ENCODE measurements at regions not wholly inside any gene's neighbourhood (a gene's known extent, or its start where the extent isn't known, plus 50 kb on each side); places are given as distances from the start of the nearest gene placed in this dataset.

DNA sequence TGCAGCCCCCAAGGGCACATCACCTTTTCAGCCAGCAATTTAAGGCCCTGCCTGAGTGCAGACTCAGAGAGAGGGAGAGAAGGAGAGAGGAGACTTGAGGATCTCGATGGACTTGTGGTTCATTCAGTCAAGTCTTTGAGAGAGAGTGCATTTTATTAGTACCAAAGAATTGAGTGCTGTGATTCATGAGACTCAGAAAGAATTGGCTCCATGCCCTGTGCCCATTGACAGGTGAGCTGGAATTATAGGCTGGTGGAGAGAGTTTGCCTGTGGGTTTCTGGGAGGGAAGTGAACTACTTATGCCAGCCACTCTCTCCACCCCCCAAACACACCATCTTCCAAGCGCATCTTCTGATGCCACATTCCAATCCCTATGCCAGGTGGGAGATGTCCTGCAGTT is 236.8 kb downstream of the MN1 start:
- peak; percentile 7 for DNase-seq (ENCODE audit: low spot score)

- no peak for DNase-seq (ENCODE audit: low spot score)
Observed at GRCh38 chr22:27566602-27567001, 235.0 kb downstream of the MN1 start.

DNA sequence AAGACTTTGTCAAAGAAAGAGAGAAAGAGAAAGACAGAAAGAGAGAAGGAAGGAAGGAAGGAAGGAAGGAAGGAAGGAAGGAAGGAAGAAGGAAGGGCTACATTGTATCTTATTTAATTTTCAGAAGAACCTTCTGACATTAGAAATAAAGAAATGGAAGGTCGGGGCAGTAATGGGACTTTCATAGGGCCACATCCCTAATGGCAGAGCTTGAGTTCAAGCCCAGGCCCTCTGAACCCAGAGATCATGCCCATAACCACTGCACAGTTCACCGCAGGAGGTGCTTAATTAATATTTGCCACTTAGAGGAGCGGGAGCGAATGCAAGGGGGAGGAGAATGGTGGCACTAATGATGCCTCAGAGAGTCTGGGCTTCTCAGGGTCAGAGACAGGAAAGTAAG is 233.3 kb downstream of the MN1 start:
- DNase-seq (ENCODE audit: low spot score) = no peak

- DNase-seq (ENCODE audit: low spot score) = no peak
Observed at GRCh38 chr22:27571463-27572277, 229.9 kb downstream of the MN1 start.

DNA sequence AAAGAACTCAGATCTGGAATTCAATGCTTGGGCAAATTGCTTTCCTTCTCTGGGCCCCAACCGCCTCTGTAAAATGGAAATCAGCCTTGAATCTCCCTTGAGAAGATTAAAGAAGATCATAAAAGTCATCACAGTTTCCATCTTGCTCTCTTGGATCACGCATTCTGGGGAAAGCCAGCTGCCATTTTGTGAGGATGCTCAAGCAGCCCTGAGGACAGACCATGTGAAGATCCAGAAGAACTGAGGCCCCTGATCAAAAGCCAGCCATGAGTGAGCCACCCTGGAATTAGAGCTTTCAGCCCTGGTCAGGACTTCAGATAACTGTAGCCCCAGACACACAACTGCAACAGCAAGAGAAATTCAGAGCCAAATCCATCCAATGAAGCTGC is 229.3 kb downstream of the MN1 start:
- no peak for DNase-seq (ENCODE audit: low spot score)

DNA sequence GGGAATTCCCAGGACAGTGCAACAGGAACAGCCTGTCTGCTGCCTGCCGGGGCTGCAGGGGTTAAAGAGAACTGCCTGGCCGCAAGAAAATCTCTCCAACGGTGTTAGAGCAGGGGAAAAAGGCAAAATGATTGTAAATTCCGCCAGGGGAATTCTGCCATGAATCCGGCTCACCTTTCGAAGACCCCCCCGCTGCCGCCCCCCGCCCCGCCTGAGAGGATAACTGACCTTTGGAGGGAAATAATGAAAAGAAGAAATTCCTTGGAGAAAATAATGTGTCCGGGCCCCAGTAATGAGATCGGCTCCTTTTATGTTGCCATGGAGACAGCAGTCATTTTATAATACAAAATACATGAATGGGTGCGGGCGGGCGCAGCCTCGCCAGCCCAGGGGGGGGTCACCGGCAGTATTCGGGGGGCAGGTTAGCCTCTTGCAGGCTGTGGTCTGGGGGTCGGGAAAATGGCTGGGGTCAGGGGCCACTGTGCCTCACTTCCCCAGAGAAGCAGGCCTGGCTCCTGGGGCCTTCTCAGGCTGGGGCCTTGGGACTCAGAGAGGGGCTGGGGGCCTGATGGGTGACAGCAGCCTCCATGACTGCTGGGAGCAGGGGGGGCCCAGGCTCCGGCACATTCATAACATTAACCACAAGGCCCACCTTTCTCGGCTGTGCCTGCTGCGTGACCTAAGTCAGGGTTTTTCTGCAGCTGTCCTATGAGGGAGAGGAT is 228.1 kb downstream of the MN1 start:
- DNase-seq (ENCODE audit: low spot score) = no peak

DNA sequence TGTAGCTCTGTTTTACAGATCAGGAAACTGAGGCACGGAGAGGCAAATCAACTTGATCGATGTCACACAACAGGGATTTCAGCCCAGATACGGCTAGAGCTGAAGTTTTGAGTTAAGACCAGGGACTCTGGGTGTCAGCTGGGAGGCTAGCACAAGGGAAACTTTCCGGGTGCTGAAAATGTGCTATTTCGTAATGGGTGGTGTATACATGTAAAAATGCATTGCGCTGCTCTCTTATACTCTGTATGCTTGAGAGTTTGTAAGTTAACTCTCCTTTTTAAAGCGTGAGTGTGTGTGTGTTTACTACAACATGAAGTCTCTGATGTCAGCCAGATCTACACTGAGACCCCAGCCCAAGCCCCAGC is 227.6 kb downstream of the MN1 start:
- DNase-seq (ENCODE audit: low spot score) = no peak

GRCh38 chr22:27574651-27575050 is 226.9 kb downstream of the MN1 start:
- no peak for DNase-seq (ENCODE audit: low spot score)

- no peak for DNase-seq (ENCODE audit: low spot score)
Observed at GRCh38 chr22:27575348-27575747, 226.2 kb downstream of the MN1 start.

GRCh38 chr22:27576413-27576812 is 225.1 kb downstream of the MN1 start:
- no peak for DNase-seq (ENCODE audit: low spot score)

DNA sequence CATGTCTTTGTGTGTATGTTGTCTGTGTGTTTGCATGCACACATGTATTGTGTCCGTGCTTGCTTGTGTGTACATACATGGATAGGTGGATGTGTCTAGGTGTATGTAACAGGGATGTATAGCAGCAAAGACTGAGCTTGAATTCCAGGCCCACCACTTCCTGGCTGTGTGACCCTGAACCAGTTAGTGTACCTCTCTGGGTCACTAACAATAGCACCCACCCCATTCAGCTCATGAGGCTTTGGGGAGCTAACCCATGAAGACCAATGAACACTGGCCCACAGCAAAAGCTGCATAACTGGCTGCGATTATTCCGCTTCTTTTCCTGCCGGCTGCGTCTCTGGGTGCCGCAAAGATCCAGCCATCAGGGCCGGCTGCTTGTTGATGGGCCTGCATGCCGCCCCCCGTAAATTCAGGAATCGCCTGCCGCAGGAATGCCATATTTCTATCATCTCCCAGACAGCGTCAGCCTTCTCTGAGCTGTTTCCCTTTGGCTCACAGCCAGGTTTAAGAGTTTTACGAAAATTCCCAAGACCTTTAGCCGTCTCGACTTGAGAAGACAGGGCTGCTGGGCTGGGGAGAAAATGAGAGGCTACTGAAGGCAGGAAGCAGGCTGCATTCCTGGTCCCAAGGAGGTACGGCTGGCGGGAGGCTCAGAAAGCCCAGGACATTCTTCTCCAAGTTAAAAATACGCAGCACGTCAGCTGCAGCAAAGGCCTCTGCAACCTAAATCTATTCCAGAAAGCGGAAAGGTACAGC is 224.6 kb downstream of the MN1 start:
- peak; percentile 6 for DNase-seq (ENCODE audit: low spot score)

GRCh38 chr22:27577574-27577969 is 224.0 kb downstream of the MN1 start:
- DNase-seq (ENCODE audit: low spot score) = no peak

DNA sequence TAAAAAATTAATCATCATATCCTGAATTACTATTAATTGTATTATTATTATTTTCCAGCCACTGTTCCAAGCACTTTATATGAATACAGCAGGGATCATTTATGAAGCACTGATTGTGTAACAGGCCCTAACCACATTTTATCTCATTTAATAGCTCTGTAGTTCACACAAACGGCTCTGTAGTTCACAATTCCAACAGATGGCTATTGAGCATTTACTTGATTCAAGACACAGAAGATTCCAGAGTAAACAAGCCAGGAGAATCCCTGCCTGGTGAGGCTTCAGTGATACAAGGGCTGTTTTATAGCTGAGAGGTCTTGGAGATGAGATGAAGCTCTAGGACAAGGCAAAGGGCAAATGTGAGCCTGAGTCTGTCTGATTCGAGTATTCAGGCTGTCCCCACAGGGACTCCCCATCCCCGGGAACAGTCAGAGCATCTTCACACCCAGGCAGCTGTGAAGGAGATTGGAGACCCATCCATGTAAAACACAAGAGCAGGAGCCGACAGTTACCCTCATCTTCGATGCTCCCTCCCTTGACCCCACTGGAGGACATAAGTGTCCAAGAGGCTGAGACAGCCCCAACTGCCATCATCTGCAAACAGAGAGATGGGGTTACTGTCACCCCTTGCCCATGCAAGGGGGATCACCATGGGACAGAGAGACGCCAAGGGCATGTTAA is 222.5 kb downstream of the MN1 start:
- DNase-seq (ENCODE audit: low spot score) = no peak

DNA sequence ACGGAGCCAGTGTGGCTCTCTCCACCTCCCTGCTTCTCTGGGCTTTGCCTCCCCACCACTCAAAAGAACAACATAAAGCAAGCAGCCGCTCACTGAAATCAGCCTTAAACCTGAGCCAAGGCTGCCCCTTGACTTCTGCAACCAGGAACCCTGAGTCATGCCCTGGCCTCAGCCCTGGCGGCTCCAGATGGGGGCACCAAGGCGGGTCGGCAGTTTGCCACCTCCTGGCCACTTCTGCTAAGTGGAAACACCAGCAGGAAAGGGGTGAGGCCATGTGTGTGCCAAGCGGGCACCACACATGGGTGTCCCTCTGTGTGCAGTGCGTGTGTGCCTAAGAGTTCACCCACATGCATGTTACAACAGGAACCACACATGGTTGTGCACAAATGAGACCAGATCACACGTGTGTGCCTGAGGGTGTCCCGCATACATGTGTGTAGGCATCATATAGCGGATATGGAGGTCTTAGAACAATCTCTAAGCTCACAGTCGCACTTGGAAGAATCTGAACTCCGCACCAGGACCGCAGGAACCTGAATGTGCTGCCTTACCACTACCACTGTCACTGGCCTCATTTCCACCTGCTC is 221.2 kb downstream of the MN1 start:
- DNase-seq (ENCODE audit: low spot score) = no peak

- DNase-seq (ENCODE audit: low spot score) = no peak
Observed at GRCh38 chr22:27581236-27581635, 220.3 kb downstream of the MN1 start.

DNA sequence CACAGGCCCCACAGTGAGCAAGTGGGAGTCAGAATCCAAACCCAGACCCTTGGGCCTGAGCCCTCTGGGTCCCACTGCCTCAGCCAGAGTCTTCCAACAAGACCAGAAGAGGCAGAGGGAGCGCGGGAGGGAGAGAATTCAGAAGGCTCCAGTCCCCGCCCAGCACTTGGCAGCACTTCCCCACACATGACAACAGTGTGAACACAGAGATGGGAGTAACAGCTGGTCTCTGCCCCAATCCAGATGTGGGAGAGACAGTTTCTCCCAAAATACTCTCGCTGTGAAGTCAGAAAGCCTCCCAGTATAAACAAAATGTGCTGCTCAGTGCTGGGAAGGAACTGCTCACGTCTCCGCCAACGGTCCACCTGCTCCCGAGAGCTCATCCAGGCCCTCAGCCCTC is 219.9 kb downstream of the MN1 start:
- no peak for DNase-seq (ENCODE audit: low spot score)

DNA sequence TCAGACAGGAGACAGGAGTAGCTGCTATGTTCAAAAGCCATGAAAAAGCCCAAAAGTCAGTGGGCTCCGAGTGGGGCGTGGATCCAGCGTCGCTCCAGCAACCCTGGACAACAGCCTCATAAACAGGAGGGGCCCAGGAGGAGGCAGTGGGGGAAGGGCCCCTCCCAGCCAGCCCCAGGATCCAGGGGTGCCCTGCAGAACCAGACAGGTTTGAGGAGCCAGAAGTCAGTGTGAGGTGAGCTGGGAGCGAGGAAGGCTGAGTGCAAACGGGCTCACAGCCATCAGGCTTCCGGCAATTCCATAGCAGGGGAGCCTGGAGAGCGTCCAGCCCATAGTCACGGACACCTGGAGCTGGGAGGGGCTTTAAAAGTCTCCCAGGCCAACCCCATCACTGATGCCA is 217.7 kb downstream of the MN1 start:
- DNase-seq (ENCODE audit: low spot score) = no peak

DNA sequence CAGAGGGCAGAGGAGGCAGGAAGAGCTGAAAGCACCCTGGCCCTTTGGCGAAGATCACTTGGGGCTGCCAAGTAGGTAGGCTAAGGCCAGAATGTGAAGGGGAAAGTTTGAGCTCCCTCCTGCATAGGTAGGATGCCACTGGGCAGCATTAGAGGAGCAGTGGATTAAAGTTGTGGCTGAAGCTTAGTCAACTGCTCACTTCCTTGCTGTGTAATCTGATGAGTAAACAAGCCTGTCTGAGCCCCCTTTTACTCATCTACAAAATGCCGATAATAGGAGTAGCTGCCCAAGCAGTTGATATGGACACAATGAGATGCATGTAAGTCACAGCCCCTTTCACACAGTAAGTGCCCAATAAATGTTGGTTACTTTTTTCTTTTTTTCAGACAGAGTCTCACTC is 216.4 kb downstream of the MN1 start:
- DNase-seq (ENCODE audit: low spot score) = no peak

DNA sequence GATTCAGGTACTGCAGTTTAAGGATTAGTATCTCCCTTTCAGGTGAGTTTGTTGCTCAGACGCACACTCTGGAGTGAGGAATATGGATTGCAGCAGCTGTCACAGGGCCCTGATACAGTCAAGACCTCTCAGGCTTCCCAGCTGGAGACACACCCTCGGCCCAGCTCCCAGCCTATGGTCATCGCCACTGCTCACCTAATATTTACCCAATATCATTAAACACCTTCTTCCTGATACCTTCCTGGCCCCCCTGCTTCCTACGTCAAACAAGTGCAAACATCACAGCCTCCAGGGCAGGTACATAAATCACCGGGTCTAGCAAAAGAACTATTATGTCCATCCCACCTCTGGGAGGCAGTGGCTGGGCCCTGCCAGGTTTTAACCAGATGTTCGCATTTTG is 213.3 kb downstream of the MN1 start:
- no peak for DNase-seq (ENCODE audit: low spot score)

DNA sequence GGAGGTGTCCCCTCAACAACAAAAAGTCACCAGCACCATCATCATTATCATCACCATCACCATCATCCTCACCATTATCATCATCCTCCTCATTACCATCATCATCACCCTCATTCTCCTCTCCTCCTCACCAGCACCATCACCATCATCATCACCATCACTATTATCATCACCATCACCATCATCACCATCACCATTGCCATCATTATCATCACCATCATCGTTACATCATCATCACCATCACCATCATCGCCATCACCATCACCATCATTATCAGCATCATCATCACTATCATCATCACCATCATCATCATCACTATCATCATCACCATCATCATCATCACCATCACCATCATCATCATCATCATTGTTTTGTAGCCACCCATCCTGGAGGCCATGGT is 212.6 kb downstream of the MN1 start:
- DNase-seq (ENCODE audit: low spot score) = no peak

DNA sequence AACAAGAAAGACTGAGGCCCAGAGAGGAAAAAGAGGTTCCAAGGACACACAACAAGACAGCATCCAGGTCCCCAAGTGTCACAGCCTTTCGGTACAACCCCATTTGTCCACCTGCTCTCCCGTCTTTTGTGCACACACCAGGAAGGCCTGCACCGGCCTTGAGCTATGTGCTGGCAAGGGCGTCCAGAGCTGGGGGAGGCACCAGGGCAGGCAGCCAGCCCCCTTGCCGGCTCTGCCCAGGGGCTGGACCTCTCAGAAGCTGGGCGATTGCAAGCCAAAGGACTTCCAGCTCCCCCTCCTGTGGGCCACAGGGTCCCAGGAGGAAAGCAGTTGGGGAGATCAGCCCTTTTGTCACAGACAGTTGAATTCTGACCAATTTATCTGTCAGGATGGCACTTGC is 210.5 kb downstream of the MN1 start:
- no peak for DNase-seq (ENCODE audit: low spot score)

DNA sequence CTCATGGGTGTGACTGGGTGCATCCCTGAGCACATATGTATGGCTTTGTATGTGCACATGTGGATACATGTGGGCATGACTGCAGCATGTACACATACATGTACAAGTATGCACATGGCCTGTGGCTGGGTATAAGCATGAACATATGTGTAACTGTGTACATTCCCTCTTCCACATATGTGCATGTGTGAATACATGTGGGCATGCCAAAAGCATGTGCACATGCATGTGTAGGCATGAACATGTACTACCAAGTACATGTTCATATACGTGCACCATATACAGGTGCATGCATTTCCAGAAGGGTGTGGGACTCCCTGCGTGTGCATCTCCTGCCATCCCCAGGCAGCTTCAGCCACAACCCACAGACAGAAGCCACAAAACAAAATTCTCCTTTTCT is 208.2 kb downstream of the MN1 start:
- DNase-seq (ENCODE audit: low spot score) = no peak
